ENCODE measurements at regions not wholly inside any gene's neighbourhood (a gene's known extent, or its start where the extent isn't known, plus 50 kb on each side); places are given as distances from the start of the nearest gene placed in this dataset.

DNA sequence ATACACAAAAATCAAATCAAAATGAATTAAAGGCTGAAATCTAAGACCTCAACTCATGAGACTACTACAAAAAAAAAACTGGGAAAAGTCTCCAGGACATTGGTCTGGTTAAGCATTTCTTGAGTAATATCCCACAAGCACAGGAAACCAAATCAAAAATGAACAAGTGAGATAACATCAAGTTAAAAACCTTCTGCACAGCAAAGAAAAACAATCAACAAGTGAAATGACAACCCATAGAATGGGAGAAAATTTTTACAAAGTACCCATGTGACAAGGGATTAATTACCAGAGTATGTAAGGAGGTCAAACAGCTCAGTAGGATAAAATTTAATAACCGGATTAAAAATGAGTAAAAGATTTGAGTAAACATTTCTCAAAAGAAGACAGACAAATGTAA lies 338.7 kb downstream of the SLC16A7 start:
- no peak overlapping the region for H3K9ac ChIP-seq (ENCODE audit: low read depth in 1 of 2, low read length in 2 of 2)
- DNase-seq (ENCODE audit: low spot score), result no peak
- no peak for TF ChIP-seq EGR1 (IDR thresholded peaks at IDR 0.05; ENCODE audit: low read depth in 2 of 2)
- no peak for TF ChIP-seq RAD21 (IDR thresholded peaks at IDR 0.05)
- no peak for TF ChIP-seq HNF4A (conservative IDR thresholded peaks at IDR 0.05)
- TF ChIP-seq, protein P1, sequence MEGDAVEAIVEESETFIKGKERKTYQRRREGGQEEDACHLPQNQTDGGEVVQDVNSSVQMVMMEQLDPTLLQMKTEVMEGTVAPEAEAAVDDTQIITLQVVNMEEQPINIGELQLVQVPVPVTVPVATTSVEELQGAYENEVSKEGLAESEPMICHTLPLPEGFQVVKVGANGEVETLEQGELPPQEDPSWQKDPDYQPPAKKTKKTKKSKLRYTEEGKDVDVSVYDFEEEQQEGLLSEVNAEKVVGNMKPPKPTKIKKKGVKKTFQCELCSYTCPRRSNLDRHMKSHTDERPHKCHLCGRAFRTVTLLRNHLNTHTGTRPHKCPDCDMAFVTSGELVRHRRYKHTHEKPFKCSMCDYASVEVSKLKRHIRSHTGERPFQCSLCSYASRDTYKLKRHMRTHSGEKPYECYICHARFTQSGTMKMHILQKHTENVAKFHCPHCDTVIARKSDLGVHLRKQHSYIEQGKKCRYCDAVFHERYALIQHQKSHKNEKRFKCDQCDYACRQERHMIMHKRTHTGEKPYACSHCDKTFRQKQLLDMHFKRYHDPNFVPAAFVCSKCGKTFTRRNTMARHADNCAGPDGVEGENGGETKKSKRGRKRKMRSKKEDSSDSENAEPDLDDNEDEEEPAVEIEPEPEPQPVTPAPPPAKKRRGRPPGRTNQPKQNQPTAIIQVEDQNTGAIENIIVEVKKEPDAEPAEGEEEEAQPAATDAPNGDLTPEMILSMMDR (IDR thresholded peaks at IDR 0.05; ENCODE audit: low read depth, low read length, missing input control), result no peak
- TF ChIP-seq YY1 (IDR thresholded peaks at IDR 0.05), result no peak

DNA sequence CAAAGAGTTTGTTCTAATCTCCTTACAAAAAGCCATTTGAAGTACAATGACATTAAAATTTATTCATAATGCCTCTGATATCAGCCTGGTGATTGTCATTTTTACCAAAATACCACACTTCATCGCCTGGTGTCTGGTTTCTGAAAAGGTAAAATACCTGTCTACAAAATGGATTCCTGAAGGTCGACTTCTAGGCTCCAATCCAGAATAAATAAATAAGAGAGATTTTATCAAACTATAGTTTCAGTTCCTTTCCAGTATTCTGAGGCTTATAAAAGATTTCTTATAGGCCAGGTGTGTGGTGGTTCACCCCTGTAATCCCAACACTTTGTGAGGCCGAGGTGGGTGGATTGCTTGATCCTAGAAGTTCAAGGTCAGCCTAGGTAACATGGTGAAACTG lies 340.7 kb downstream of the SLC16A7 start:
- Histone ChIP-seq H3K9me3 (ENCODE audit: control insufficient read depth in 4 of 4, low read length in 3 of 4) (no peaks in the 10 kb centered on the region), H3K4me1 (ENCODE audit: control insufficient read depth in 4 of 4, insufficient read depth in 4 of 4, low read length in 3 of 4) (no peaks in the 10 kb centered on the region), H3K9ac (ENCODE audit: low read depth in 1 of 2, low read length in 2 of 2) (no peak overlapping the region), H3K27me3 (ENCODE audit: control insufficient read depth in 4 of 4, insufficient read depth in 4 of 4, low read length in 3 of 4) (no peaks in the 10 kb centered on the region), H3K4me3 (ENCODE audit: low read depth in 1 of 3, low read length in 3 of 3) (no peak overlapping the region), H3K36me3 (ENCODE audit: control insufficient read depth in 4 of 4, insufficient read depth in 3 of 4, low read depth in 1 of 4, low read length in 3 of 4) (no peaks in the 10 kb centered on the region), H3K27ac (ENCODE audit: low read depth in 1 of 2, low read length in 2 of 2) (no peak overlapping the region)
- 70% methylated on average over 3 of the region's 3 CpGs for WGBS
- TF ChIP-seq TAF1 (conservative IDR thresholded peaks at IDR 0.05), result no peak
- no peak for TF ChIP-seq HNF4A (conservative IDR thresholded peaks at IDR 0.05)
- no peak for TF ChIP-seq FOXA1 (IDR thresholded peaks at IDR 0.05)
- TF ChIP-seq, protein P2, sequence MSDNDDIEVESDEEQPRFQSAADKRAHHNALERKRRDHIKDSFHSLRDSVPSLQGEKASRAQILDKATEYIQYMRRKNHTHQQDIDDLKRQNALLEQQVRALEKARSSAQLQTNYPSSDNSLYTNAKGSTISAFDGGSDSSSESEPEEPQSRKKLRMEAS (IDR thresholded peaks at IDR 0.05), result no peak
- TF ChIP-seq, protein P3, sequence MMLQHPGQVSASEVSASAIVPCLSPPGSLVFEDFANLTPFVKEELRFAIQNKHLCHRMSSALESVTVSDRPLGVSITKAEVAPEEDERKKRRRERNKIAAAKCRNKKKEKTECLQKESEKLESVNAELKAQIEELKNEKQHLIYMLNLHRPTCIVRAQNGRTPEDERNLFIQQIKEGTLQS (IDR thresholded peaks at IDR 0.05), result no peak
- TF ChIP-seq JUND (IDR thresholded peaks at IDR 0.05), result no peak
- TF ChIP-seq RXRA (IDR thresholded peaks at IDR 0.05), result no peak
- DNase-seq (ENCODE audit: low spot score), result no peak

More for the DNA sequence above, 338.7 kb downstream of the SLC16A7 start:
- H3K27ac ChIP-seq (ENCODE audit: low read depth in 1 of 2, low read length in 2 of 2), result no peak overlapping the region
- no peaks in the 10 kb centered on the region for H3K27me3 ChIP-seq (ENCODE audit: control insufficient read depth in 4 of 4, insufficient read depth in 4 of 4, low read length in 3 of 4)
- no peaks in the 10 kb centered on the region for H3K4me1 ChIP-seq (ENCODE audit: control insufficient read depth in 4 of 4, insufficient read depth in 4 of 4, low read length in 3 of 4)
- peaks cover 0 to 4% (median 0%) of the 10 kb centered on the region in 4 donors for H3K9me3 ChIP-seq (ENCODE audit: control insufficient read depth in 4 of 4, low read length in 3 of 4)
- H3K4me3 ChIP-seq (ENCODE audit: low read depth in 1 of 3, low read length in 3 of 3), result no peak overlapping the region
- WGBS, result 92% methylated on average over 1 of the region's 1 CpG
- no peaks in the 10 kb centered on the region for H3K36me3 ChIP-seq (ENCODE audit: control insufficient read depth in 4 of 4, insufficient read depth in 3 of 4, low read depth in 1 of 4, low read length in 3 of 4)

DNA sequence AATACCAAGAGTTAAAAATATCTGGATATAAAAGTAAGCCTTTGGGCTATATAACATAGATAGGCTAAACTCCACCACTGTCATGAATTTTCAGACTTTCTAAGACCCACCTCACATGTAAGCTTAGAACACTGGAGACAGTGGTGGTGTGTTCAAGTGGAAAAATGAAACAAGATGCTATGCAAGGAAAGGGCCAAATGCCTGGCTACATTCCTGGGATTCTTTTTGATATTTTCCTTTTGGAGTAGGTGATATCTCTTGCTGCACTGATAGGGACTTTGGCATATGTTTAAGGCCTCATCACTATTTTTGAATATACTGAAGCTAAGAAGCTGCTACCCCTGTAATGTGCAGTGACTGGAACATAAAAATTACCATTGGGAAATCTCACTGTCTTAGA lies 341.3 kb downstream of the SLC16A7 start:
- H3K36me3 ChIP-seq (ENCODE audit: control insufficient read depth in 4 of 4, insufficient read depth in 3 of 4, low read depth in 1 of 4, low read length in 3 of 4), result no peaks in the 10 kb centered on the region
- no peak overlapping the region for H3K9ac ChIP-seq (ENCODE audit: low read depth in 1 of 2, low read length in 2 of 2)
- no peak for DNase-seq (ENCODE audit: low spot score)
- no peaks in the 10 kb centered on the region for H3K27me3 ChIP-seq (ENCODE audit: control insufficient read depth in 4 of 4, insufficient read depth in 4 of 4, low read length in 3 of 4)
- no peaks in the 10 kb centered on the region for H3K9me3 ChIP-seq (ENCODE audit: control insufficient read depth in 4 of 4, low read length in 3 of 4)
- no peaks in the 10 kb centered on the region for H3K4me1 ChIP-seq (ENCODE audit: control insufficient read depth in 4 of 4, insufficient read depth in 4 of 4, low read length in 3 of 4)
- no peak overlapping the region for H3K27ac ChIP-seq (ENCODE audit: low read depth in 1 of 2, low read length in 2 of 2)
- H3K4me3 ChIP-seq (ENCODE audit: low read depth in 1 of 3, low read length in 3 of 3), result no peak overlapping the region
- TF ChIP-seq, protein P4, sequence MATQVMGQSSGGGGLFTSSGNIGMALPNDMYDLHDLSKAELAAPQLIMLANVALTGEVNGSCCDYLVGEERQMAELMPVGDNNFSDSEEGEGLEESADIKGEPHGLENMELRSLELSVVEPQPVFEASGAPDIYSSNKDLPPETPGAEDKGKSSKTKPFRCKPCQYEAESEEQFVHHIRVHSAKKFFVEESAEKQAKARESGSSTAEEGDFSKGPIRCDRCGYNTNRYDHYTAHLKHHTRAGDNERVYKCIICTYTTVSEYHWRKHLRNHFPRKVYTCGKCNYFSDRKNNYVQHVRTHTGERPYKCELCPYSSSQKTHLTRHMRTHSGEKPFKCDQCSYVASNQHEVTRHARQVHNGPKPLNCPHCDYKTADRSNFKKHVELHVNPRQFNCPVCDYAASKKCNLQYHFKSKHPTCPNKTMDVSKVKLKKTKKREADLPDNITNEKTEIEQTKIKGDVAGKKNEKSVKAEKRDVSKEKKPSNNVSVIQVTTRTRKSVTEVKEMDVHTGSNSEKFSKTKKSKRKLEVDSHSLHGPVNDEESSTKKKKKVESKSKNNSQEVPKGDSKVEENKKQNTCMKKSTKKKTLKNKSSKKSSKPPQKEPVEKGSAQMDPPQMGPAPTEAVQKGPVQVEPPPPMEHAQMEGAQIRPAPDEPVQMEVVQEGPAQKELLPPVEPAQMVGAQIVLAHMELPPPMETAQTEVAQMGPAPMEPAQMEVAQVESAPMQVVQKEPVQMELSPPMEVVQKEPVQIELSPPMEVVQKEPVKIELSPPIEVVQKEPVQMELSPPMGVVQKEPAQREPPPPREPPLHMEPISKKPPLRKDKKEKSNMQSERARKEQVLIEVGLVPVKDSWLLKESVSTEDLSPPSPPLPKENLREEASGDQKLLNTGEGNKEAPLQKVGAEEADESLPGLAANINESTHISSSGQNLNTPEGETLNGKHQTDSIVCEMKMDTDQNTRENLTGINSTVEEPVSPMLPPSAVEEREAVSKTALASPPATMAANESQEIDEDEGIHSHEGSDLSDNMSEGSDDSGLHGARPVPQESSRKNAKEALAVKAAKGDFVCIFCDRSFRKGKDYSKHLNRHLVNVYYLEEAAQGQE (IDR thresholded peaks at IDR 0.05), result no peak
- TF ChIP-seq RXRA (IDR thresholded peaks at IDR 0.05), result no peak
- TF ChIP-seq NR2F2 (IDR thresholded peaks at IDR 0.05), result no peak
- no peak for TF ChIP-seq TAF1 (conservative IDR thresholded peaks at IDR 0.05)
- no peak for TF ChIP-seq RAD21 (IDR thresholded peaks at IDR 0.05)
